WTC11 (cell line): ENCODE measurements at regions not wholly inside any gene's neighbourhood (a gene's known extent, or its start where the extent isn't known, plus 50 kb on each side); places are given as distances from the start of the nearest gene placed in this dataset.

Source experiments
- ATAC-seq: fragments of 200-7000 bp; cut with Tn5 transposase; 2 replicates; pipeline ENCODE4 v1.10.0; 2021; ENCODE audit warnings: mild to moderate bottlenecking, moderate library complexity
- CTCF ChIA-PET: fragments of 300-600 bp; sonication (Branson Sonifier 250); formaldehyde crosslinking; loops from one replicate; lab custom pipeline; 2021; ENCODE audit warnings: antibody characterized with exemption; lab: Charles Lee
- POLR2A ChIA-PET: fragments of 350-600 bp; sonication (Branson Sonifier 250); formaldehyde crosslinking; loops from one replicate; lab custom pipeline; 2021; ENCODE audit warnings: antibody characterized with exemption; lab: Charles Lee
- DNase-seq: peaks from one replicate; pipeline ENCODE4 v3.0.0; 2021; ENCODE audit warnings: low spot score
- H3K27ac Mint-ChIP-seq: 2 replicates; pipeline ENCODE4 v1.8.0; 2021; ENCODE audit warnings: mixed read lengths
- H3K27me3 Mint-ChIP-seq: 2 replicates; pipeline ENCODE4 v1.8.0; 2021; ENCODE audit warnings: low read depth, mild to moderate bottlenecking, moderate library complexity, mixed read lengths
- H3K36me3 Mint-ChIP-seq: 2 replicates; pipeline ENCODE4 v1.8.0; 2021; ENCODE audit warnings: mixed read lengths
- H3K4me1 Mint-ChIP-seq: 2 replicates; pipeline ENCODE4 v1.8.0; 2022; ENCODE audit warnings: mixed read lengths
- H3K4me3 Mint-ChIP-seq: 2 replicates; pipeline ENCODE4 v1.8.0; 2021; ENCODE audit warnings: mild to moderate bottlenecking, moderate library complexity, mixed read lengths
- H3K9me3 Mint-ChIP-seq: 2 replicates; pipeline ENCODE4 v1.8.0; 2021; ENCODE audit warnings: mixed read lengths
- ATF6 ChIP-seq: sonication (generic); formaldehyde crosslinking; IDR thresholded peaks from 2 replicates; pipeline ENCODE4 v1.8.1; 2023; ENCODE audit warnings: mild to moderate bottlenecking, missing genetic modification reagents
- CBFB ChIP-seq: sonication (generic); formaldehyde crosslinking; IDR thresholded peaks from 2 replicates; pipeline ENCODE4 v1.8.1; 2022; ENCODE audit warnings: mild to moderate bottlenecking, low read depth, missing genetic modification reagents
- CREM ChIP-seq: sonication (generic); formaldehyde crosslinking; IDR thresholded peaks from 2 replicates; pipeline ENCODE4 v1.8.1; 2022; ENCODE audit warnings: mild to moderate bottlenecking, missing genetic modification reagents, moderate library complexity
- ERG ChIP-seq: fragments of 250-450 bp; sonication (Bioruptor Pico); IDR thresholded peaks from 2 replicates; pipeline ENCODE4 v1.8.0; 2021; ENCODE audit warnings: mild to moderate bottlenecking
- FOXK1 ChIP-seq: sonication (generic); formaldehyde crosslinking; IDR thresholded peaks from 2 replicates; pipeline ENCODE4 v1.8.0; 2022; ENCODE audit warnings: mild to moderate bottlenecking, moderate library complexity, missing genetic modification reagents
- GABPB1 ChIP-seq: sonication (generic); formaldehyde crosslinking; IDR thresholded peaks from 2 replicates; pipeline ENCODE4 v1.8.1; 2023; ENCODE audit warnings: mild to moderate bottlenecking, missing genetic modification reagents
- HMGXB4 ChIP-seq: sonication (generic); formaldehyde crosslinking; IDR thresholded peaks from 2 replicates; pipeline ENCODE4 v1.8.1; 2023; ENCODE audit warnings: mild to moderate bottlenecking, moderate library complexity, missing genetic modification reagents
- IRF2 ChIP-seq: sonication (generic); formaldehyde crosslinking; IDR thresholded peaks from 2 replicates; pipeline ENCODE4 v1.8.0; 2022; ENCODE audit warnings: low read depth, missing genetic modification reagents, borderline replicate concordance
- JUN ChIP-seq: sonication (generic); formaldehyde crosslinking; IDR thresholded peaks from 2 replicates; pipeline ENCODE4 v1.8.0; 2023; ENCODE audit warnings: mild to moderate bottlenecking, missing genetic modification reagents
- MLX ChIP-seq: sonication (generic); formaldehyde crosslinking; IDR thresholded peaks from 2 replicates; pipeline ENCODE4 v1.8.1; 2023; ENCODE audit warnings: mild to moderate bottlenecking, missing genetic modification reagents, moderate library complexity
- MYBL2 ChIP-seq: sonication (generic); formaldehyde crosslinking; IDR thresholded peaks from 2 replicates; pipeline ENCODE4 v1.8.1; 2023; ENCODE audit warnings: mild to moderate bottlenecking, moderate library complexity, missing genetic modification reagents
- NR2C2 ChIP-seq: sonication (generic); formaldehyde crosslinking; IDR thresholded peaks from 2 replicates; pipeline ENCODE4 v1.8.0; 2022; ENCODE audit warnings: mild to moderate bottlenecking, missing genetic modification reagents
- NR3C1 ChIP-seq: sonication (generic); formaldehyde crosslinking; conservative IDR thresholded peaks from 2 replicates; pipeline ENCODE4 v1.8.1; 2023; ENCODE audit warnings: low read depth, mild to moderate bottlenecking, missing genetic modification reagents
- RELA ChIP-seq: sonication (generic); formaldehyde crosslinking; IDR thresholded peaks from 2 replicates; pipeline ENCODE4 v1.8.1; 2022; ENCODE audit warnings: missing genetic modification reagents, mild to moderate bottlenecking, borderline replicate concordance
- ZMAT4 ChIP-seq: fragments of 250-450 bp; sonication (Bioruptor Pico); IDR thresholded peaks from 2 replicates; pipeline ENCODE4 v1.9.0; 2021; ENCODE audit warnings: mild to moderate bottlenecking
- ZNF232 ChIP-seq: sonication (generic); formaldehyde crosslinking; IDR thresholded peaks from 2 replicates; pipeline ENCODE4 v1.8.0; 2022; ENCODE audit warnings: mild to moderate bottlenecking, missing genetic modification reagents
- TF ChIP-seq, protein P1 (sequence below): sonication (generic); formaldehyde crosslinking; IDR thresholded peaks from 2 replicates; pipeline ENCODE4 v1.8.0; 2022; ENCODE audit warnings: mild to moderate bottlenecking, missing genetic modification reagents
- TF ChIP-seq, protein P2 (sequence below): sonication (generic); formaldehyde crosslinking; IDR thresholded peaks from 2 replicates; pipeline ENCODE4 v1.8.1; 2023; ENCODE audit warnings: mild to moderate bottlenecking, missing genetic modification reagents, borderline replicate concordance
- TF ChIP-seq, protein P3 (sequence below): sonication (generic); formaldehyde crosslinking; IDR thresholded peaks from 2 replicates; pipeline ENCODE4 v1.8.0; 2022; ENCODE audit warnings: mild to moderate bottlenecking, missing genetic modification reagents
- TF ChIP-seq, protein P4 (sequence below): fragments of 250-450 bp; sonication (Bioruptor Pico); IDR thresholded peaks from 2 replicates; pipeline ENCODE4 v1.9.0; 2021; ENCODE audit warnings: mild to moderate bottlenecking
- TF ChIP-seq, protein P5 (sequence below): sonication (generic); formaldehyde crosslinking; conservative IDR thresholded peaks from 2 replicates; pipeline ENCODE4 v1.8.1; 2022; ENCODE audit warnings: mild to moderate bottlenecking, missing genetic modification reagents

DNA sequence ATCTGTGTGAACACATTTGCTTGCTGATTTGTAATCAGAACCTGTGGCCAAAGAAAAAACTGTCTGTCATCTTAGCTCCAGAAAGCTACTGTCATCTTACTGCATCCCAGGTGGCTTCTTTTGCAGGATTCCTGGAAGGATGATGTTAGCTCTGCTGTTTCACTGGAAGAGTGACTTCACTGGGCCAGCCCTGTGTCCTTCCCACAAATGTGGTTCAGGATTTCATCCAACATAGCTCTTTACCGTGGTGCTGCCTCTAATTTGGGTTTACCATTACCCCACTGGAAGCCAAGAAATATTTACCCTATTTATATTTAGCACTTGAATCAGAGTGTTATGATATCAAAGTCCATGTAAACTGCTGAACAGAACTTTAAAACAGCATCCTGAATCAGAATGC is 501.0 kb downstream of the GADD45G start (continued):
- TF ChIP-seq FOXK1 (CRISPR knock-in tag) (no peak), NR3C1 (CRISPR knock-in tag) (no peak), MYBL2 (CRISPR knock-in tag) (no peak), HMGXB4 (CRISPR knock-in tag) (no peak)
- TF ChIP-seq, protein P1, sequence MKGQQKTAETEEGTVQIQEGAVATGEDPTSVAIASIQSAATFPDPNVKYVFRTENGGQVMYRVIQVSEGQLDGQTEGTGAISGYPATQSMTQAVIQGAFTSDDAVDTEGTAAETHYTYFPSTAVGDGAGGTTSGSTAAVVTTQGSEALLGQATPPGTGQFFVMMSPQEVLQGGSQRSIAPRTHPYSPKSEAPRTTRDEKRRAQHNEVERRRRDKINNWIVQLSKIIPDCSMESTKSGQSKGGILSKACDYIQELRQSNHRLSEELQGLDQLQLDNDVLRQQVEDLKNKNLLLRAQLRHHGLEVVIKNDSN (CRISPR knock-in tag): no peak
- TF ChIP-seq, protein P2, sequence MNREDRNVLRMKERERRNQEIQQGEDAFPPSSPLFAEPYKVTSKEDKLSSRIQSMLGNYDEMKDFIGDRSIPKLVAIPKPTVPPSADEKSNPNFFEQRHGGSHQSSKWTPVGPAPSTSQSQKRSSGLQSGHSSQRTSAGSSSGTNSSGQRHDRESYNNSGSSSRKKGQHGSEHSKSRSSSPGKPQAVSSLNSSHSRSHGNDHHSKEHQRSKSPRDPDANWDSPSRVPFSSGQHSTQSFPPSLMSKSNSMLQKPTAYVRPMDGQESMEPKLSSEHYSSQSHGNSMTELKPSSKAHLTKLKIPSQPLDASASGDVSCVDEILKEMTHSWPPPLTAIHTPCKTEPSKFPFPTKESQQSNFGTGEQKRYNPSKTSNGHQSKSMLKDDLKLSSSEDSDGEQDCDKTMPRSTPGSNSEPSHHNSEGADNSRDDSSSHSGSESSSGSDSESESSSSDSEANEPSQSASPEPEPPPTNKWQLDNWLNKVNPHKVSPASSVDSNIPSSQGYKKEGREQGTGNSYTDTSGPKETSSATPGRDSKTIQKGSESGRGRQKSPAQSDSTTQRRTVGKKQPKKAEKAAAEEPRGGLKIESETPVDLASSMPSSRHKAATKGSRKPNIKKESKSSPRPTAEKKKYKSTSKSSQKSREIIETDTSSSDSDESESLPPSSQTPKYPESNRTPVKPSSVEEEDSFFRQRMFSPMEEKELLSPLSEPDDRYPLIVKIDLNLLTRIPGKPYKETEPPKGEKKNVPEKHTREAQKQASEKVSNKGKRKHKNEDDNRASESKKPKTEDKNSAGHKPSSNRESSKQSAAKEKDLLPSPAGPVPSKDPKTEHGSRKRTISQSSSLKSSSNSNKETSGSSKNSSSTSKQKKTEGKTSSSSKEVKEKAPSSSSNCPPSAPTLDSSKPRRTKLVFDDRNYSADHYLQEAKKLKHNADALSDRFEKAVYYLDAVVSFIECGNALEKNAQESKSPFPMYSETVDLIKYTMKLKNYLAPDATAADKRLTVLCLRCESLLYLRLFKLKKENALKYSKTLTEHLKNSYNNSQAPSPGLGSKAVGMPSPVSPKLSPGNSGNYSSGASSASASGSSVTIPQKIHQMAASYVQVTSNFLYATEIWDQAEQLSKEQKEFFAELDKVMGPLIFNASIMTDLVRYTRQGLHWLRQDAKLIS (CRISPR knock-in tag): no peak

DNA sequence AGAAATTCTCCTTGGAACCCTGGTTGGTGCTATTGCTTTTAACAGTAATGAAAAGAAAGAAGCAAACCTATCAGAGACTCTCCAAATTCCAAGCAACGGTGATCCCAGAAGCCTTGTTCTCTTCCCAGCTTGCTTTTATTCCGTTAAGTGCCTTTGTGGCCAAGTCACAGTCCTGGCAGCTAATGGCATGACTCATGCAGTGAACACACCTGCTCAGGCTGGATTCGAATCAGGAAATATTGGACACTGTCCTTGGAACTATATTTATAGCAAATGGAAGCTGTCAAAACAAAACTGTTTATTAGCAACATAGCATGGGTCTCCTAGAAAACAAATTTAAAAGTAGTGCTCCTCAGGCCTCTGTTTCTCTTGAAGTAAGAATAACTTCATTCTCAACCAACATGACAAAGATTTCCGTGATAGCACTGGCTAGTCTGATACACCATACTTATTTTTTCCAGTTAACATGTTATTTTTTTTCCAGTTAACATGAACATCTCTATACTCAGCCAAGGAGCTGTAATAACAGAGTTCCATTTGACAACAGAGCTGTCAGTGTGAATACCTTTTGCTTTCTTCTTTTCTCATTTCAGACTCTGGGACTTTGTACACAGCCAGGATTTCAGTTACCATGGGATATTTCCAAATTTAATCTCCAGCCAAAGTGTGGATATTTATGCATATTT is 502.4 kb downstream of the GADD45G start:
- Mint-ChIP-seq H3K9me3 (peaks cover 12% of the 10 kb centered on the region), H3K36me3 (no peaks in the 10 kb centered on the region), H3K27me3 (no peaks in the 10 kb centered on the region), H3K4me3 (no peak overlapping the region), H3K4me1 (peaks cover under 1% of the 10 kb centered on the region; the same call in 1 of the 2 replicates), H3K27ac (no peak overlapping the region)
- DNase-seq: no peak
- ChIA-PET POLR2A (no interaction called here), CTCF (interaction anchor here (0.6 to 3.5 kb wide), 3 partner anchors 357 to 514 kb away, joined by 3 to 20 read pairs (median 4); no protein-coding TSS in a partner anchor)
- ATAC-seq: no peak
- TF ChIP-seq, protein P3, sequence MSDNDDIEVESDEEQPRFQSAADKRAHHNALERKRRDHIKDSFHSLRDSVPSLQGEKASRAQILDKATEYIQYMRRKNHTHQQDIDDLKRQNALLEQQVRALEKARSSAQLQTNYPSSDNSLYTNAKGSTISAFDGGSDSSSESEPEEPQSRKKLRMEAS (CRISPR knock-in tag): no peak
- TF ChIP-seq ZMAT4 (CRISPR knock-in tag) (no peak), CREM (no peak), GABPB1 (CRISPR knock-in tag) (no peak), ATF6 (CRISPR knock-in tag) (no peak), ERG (CRISPR knock-in tag) (no peak), JUN (CRISPR knock-in tag) (no peak), ZNF232 (CRISPR knock-in tag) (no peak), FOXK1 (CRISPR knock-in tag) (no peak), IRF2 (CRISPR knock-in tag) (no peak), MLX (CRISPR knock-in tag) (no peak), NR2C2 (CRISPR knock-in tag) (no peak), CBFB (CRISPR knock-in tag) (no peak), RELA (CRISPR knock-in tag) (no peak)
- TF ChIP-seq, protein P4, sequence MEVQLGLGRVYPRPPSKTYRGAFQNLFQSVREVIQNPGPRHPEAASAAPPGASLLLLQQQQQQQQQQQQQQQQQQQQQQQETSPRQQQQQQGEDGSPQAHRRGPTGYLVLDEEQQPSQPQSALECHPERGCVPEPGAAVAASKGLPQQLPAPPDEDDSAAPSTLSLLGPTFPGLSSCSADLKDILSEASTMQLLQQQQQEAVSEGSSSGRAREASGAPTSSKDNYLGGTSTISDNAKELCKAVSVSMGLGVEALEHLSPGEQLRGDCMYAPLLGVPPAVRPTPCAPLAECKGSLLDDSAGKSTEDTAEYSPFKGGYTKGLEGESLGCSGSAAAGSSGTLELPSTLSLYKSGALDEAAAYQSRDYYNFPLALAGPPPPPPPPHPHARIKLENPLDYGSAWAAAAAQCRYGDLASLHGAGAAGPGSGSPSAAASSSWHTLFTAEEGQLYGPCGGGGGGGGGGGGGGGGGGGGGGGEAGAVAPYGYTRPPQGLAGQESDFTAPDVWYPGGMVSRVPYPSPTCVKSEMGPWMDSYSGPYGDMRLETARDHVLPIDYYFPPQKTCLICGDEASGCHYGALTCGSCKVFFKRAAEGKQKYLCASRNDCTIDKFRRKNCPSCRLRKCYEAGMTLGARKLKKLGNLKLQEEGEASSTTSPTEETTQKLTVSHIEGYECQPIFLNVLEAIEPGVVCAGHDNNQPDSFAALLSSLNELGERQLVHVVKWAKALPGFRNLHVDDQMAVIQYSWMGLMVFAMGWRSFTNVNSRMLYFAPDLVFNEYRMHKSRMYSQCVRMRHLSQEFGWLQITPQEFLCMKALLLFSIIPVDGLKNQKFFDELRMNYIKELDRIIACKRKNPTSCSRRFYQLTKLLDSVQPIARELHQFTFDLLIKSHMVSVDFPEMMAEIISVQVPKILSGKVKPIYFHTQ: no peak
- TF ChIP-seq, protein P5, sequence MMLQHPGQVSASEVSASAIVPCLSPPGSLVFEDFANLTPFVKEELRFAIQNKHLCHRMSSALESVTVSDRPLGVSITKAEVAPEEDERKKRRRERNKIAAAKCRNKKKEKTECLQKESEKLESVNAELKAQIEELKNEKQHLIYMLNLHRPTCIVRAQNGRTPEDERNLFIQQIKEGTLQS (CRISPR knock-in tag): no peak
